ENCODE measurements at regions not wholly inside any gene's neighbourhood (a gene's known extent, or its start where the extent isn't known, plus 50 kb on each side); places are given as distances from the start of the nearest gene placed in this dataset.

- no peak for DNase-seq
These were observed 617.5 kb upstream of the SGCG start for GRCh38 chr13:22563272-22563671.

DNA sequence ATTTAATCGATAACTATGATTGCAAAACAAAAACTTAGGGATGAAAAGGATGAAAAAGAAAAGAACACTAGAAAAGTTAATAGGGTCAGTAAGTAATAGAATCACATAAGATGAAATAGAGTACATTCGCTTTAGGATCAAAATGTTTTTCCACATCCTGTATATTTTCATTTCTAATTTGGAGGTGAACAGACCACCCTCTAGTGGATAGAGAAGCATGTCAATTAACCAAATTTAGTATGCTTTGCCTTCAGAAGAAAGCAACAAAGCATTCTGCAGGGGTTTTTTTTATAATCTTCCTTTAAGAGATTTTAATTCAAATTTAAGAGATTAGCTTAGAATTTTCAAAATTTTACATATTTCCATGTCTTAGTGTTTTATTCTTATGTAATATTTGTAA is 611.0 kb upstream of the SGCG start:
- no peak for DNase-seq

DNA sequence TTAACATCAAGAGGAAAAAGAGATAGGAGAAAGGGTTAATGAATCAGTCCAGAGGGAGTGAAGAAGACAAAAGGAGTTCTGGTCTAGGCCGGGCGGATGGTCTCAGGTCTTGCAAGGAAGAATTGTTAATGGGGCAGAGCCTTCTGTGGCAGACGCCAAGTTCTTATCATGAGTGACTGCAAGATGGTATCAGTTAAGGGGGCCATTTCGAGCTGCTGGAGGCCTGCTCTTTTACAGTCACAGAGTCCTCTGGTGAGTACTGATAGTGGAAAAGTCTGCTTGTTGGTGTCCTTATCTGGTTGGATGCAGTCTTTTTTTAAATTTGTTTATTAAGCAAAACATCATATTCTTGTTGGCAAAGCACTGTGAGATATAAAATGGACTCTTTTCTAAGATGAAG is 590.9 kb upstream of the SGCG start:
- no peak for DNase-seq

DNA sequence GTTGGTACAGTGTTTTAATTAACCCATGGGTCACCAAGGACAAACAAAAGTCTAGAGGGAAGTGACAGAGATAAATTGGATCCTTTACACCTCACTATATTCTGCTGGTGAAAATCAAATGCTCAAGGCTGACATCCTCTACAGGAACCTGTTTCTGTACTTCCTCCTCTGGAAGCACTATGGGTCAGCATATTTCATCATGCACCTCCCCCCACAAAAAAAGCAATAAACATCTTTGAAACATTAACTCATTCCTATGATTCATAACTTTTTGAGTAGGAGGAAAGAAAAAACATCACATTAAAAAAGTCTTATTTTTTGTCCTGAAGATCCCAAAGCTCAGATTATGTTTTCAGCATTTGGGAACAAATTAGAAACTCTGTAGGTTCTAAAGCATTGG is 588.3 kb upstream of the SGCG start:
- no peak for DNase-seq

- DNase-seq = no peak
These were observed 586.7 kb upstream of the SGCG start for GRCh38 chr13:22594041-22594440.

GRCh38 chr13:22596171-22596863 is 584.5 kb upstream of the SGCG start:
- DNase-seq = no peak

GRCh38 chr13:22599156-22599555 is 581.6 kb upstream of the SGCG start:
- DNase-seq = no peak

DNA sequence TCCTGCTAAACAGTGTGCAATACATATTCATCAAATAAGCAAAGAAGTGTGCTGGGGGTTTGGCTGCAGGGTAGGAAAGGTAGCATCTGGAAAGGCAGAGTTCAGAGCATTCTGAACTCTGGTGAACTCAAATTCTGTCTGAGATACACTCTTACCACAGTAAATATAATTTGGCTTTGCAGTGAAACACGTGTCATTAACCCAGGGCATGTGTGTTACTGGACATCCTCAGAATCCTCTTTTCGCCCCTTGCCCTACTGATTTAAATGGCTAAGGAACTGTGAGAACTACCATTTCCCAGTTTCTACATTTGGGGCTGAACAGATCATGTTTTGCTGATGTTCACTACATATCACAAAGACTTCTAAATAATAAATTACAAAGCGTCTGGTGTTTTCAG is 562.8 kb upstream of the SGCG start:
- DNase-seq = no peak

GRCh38 chr13:22625691-22626090 is 555.1 kb upstream of the SGCG start:
- DNase-seq = no peak

DNA sequence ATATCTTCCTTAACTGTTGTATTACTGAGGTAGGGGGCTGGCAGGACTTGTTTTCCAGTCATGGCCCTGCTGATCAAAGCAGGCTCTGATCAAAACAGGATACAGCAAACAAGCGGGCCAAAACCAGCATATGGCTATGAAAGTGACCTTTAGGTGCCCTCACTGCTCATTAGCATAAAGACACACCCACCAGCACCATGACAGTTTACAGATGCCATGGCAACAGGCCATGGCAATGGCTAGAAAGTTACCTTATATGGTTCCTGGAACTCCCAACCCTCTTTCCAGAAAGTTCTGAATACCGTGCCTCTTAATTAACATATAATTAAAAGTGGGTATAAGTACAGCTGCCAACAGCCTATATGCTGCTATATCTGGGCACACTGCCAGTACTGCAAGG is 551.4 kb upstream of the SGCG start:
- DNase-seq = no peak

- DNase-seq = no peak
These were observed 538.7 kb upstream of the SGCG start for GRCh38 chr13:22642088-22642487.

DNA sequence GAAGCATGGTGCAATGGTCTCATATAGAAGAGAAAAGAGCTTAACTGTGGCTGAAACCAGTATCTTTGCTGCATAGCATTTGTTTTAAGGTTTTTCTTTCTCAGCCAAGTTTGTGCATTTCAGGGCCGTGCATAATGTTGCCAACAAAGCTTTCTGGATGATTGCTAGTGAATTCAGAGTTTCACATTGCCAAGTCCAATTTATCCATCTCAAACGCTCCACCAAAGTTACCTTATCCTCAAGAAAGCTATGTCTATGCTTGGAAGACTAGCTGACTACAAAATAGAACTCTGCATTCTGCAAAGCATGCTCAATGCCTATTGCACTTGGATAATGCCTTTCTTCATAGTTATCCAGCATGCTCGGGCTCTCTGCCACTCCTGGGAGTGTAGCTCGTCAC is 535.8 kb upstream of the SGCG start:
- no peak for DNase-seq

GRCh38 chr13:22647156-22647850 is 533.5 kb upstream of the SGCG start:
- no peak for DNase-seq

DNA sequence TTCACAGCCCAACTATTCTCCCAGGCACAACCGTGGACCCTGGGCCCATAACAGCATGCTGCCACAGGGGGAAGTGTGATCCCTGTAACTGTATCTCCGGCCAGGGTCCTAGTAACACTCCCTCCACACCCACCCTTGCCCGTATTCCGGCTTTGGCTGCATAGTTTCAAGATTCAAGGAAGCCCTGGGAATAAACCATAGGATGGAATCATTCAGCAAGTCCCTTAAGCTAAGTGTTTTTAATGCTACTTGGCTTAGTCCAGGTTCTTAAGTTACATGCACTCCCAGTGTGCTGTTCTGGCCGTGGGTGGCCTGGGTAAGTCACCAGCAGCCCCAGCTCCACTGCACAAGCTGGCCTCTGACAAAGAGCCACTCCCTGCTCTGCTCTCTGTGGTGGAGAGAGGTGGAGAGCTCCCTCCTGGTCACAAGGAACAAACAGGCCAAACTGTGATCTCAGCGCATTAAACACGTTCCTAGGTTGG is 532.4 kb upstream of the SGCG start:
- no peak for DNase-seq

GRCh38 chr13:22652796-22653195 is 528.0 kb upstream of the SGCG start:
- DNase-seq = no peak

GRCh38 chr13:22653866-22654265 is 526.9 kb upstream of the SGCG start:
- DNase-seq = no peak

- no peak for DNase-seq
These were observed 525.5 kb upstream of the SGCG start for GRCh38 chr13:22655106-22655852.

- no peak for DNase-seq
These were observed 518.0 kb upstream of the SGCG start for GRCh38 chr13:22662771-22663170.

- DNase-seq = no peak
These were observed 515.3 kb upstream of the SGCG start for GRCh38 chr13:22665506-22665905.

GRCh38 chr13:22690756-22691155 is 490.0 kb upstream of the SGCG start:
- DNase-seq = no peak

GRCh38 chr13:22693691-22694090 is 487.1 kb upstream of the SGCG start:
- DNase-seq = no peak

- no peak for DNase-seq
These were observed 484.3 kb upstream of the SGCG start for GRCh38 chr13:22696433-22696832.

DNA sequence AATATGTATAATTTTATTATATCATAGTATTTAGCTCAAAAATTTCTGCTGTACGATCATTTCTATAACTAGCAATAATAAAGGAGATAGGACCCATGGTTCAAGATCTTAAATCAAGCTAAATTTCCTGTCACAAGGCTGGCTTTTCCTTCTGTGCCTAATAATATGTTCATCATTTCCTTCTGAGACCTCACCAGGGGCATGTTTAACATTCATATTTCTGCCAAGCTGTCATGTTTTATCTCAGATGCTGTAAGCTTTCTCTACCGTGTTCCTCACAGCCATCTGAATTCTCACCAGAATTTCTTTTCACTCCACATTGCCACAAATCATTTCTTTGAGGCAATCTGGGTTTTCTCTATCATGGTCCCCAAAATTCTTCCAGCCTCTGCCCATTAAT is 482.3 kb upstream of the SGCG start:
- DNase-seq = no peak

Measured in activated CD4-positive, alpha-beta T cell treated with anti-CD3 and anti-CD28 coated beads for 4 hours (primary cell).